SK-N-SH (cell line): ENCODE measurements at regions not wholly inside any gene's neighbourhood (a gene's known extent, or its start where the extent isn't known, plus 50 kb on each side); places are given as distances from the start of the nearest gene placed in this dataset.

Experiments
- CTCF ChIA-PET: fragments of 300-600, 350-600 bp; formaldehyde crosslinking; extraction: SDS; loops from one replicate; lab custom pipeline; 2021; lab: Yijun Ruan, JAX
- POLR2A ChIA-PET: fragments of 350-600 bp; sonication (Branson Sonifier 250); formaldehyde crosslinking; extraction: SDS; loops from one replicate; lab custom pipeline; 2020; ENCODE audit warnings: antibody characterized with exemption, inconsistent platforms; lab: Yijun Ruan, JAX
- DNase-seq: peaks from one replicate; pipeline ENCODE4 v3.0.0; 2012
- H2AFZ ChIP-seq: fragments of 200-600 bp; sonication (generic); 2 replicates; pipeline ENCODE4 v1.8.1; 2016; ENCODE audit warnings: antibody characterized with exemption, mild to moderate bottlenecking, low read depth
- H3F3A ChIP-seq: fragments of 200-600 bp; sonication (generic); replicated peaks from 2 replicates; pipeline ENCODE3; 2016; ENCODE audit warnings: antibody characterized with exemption, mild to moderate bottlenecking; ENCODE audit not compliant: insufficient read depth
- H3K27ac ChIP-seq, 2 experiments: fragments of 200-500 bp in 1 of 2; fragments of 200-600 bp in 1 of 2; sonication (Bioruptor generic) in 1 of 2; sonication (generic), shearing (Covaris generic) in 1 of 2; 2 replicates each; pipeline versions ENCODE4 v1.5.1 to v1.6.1; 2014 to 2016; ENCODE audit warnings: low read depth in 2 of 2, inconsistent platforms in 1 of 2, low read length in 1 of 2, mild to moderate bottlenecking in 1 of 2, mixed read lengths in 1 of 2
- H3K27me3 ChIP-seq: fragments of 200-600 bp; sonication (generic), shearing (Covaris generic); 2 replicates; pipeline ENCODE4 v1.6.1; 2016; ENCODE audit warnings: mixed run types; ENCODE audit not compliant: insufficient read depth
- H3K36me3 ChIP-seq, 2 experiments: fragments of 200-500 bp in 1 of 2; fragments of 200-600 bp in 1 of 2; sonication (Bioruptor generic) in 1 of 2; sonication (generic) in 1 of 2; replicated peaks in 1 of 2; 2 replicates each; pipeline versions ENCODE3 to v1.5.1; 2014 to 2016; ENCODE audit warnings: low read length in 1 of 2, mild to moderate bottlenecking in 1 of 2; ENCODE audit not compliant: insufficient read depth in 2 of 2, control insufficient read depth in 1 of 2
- H3K4me1 ChIP-seq, 2 experiments: fragments of 200-500 bp in 1 of 2; fragments of 200-600 bp in 1 of 2; sonication (Bioruptor generic) in 1 of 2; sonication (generic), shearing (Covaris generic) in 1 of 2; 2 replicates each; pipeline versions ENCODE4 v1.5.1 to v1.6.1; 2014 to 2016; ENCODE audit warnings: low read depth in 1 of 2, low read length in 1 of 2, mixed run types in 1 of 2; ENCODE audit not compliant: insufficient read depth in 2 of 2, control insufficient read depth in 1 of 2
- H3K4me2 ChIP-seq: fragments of 200-600 bp; sonication (generic), shearing (Covaris generic); 2 replicates; pipeline ENCODE4 v1.6.1; 2017; ENCODE audit warnings: mixed run types
- H3K4me3 ChIP-seq, 2 experiments: fragments of 200-500 bp in 1 of 2; fragments of 200-600 bp in 1 of 2; sonication (Bioruptor generic) in 1 of 2; sonication (generic), shearing (Covaris generic) in 1 of 2; 2 replicates each; pipeline versions ENCODE4 v1.5.1 to v1.8.1; 2014 to 2016; ENCODE audit warnings: low read depth in 2 of 2, inconsistent platforms in 1 of 2, low read length in 1 of 2, mild to moderate bottlenecking in 1 of 2, mixed read lengths in 1 of 2, moderate library complexity in 1 of 2
- H3K79me2 ChIP-seq: fragments of 200-600 bp; sonication (generic); 2 replicates; pipeline ENCODE4 v1.8.1; 2017; ENCODE audit warnings: mild to moderate bottlenecking; ENCODE audit not compliant: insufficient read depth
- H3K9ac ChIP-seq: fragments of 200-600 bp; sonication (generic); 2 replicates; pipeline ENCODE4 v1.6.1; 2017; ENCODE audit warnings: mixed run types
- H3K9me2 ChIP-seq: fragments of 200-600 bp; sonication (generic); 2 replicates; pipeline ENCODE4 v1.6.1; 2017; ENCODE audit warnings: mixed run types
- H3K9me3 ChIP-seq: fragments of 200-600 bp; sonication (generic); 2 replicates; pipeline ENCODE4 v1.6.1; 2017; ENCODE audit warnings: mixed run types, mild to moderate bottlenecking, moderate library complexity
- H4K20me1 ChIP-seq: fragments of 200-600 bp; sonication (generic); 2 replicates; pipeline ENCODE4 v1.6.1; 2017; ENCODE audit warnings: mild to moderate bottlenecking, mixed run types; ENCODE audit not compliant: insufficient read depth
- CHD2 ChIP-seq: fragments of 150-350 bp; IDR thresholded peaks from 2 replicates; pipeline ENCODE4 v1.6.1; 2018; ENCODE audit warnings: low read length; ENCODE audit not compliant: partially characterized antibody
- CTCF ChIP-seq: fragments of 200-600 bp; sonication (generic); IDR thresholded peaks from 2 replicates; pipeline ENCODE4 v1.6.1; 2017; ENCODE audit warnings: antibody characterized with exemption, mild to moderate bottlenecking, moderate library complexity
- EZH2phosphoT487 ChIP-seq: fragments of 200-600 bp; sonication (generic); IDR thresholded peaks from 2 replicates; pipeline ENCODE4 v1.6.1; 2017; ENCODE audit warnings: low read depth, mixed run types, mild to moderate bottlenecking, antibody characterized with exemption, moderate library complexity, borderline replicate concordance
- FOSL2 ChIP-seq: IDR thresholded peaks from 2 replicates; pipeline ENCODE4 v1.4.0; 2012; ENCODE audit warnings: low read depth, mild to moderate bottlenecking, moderate library complexity, borderline replicate concordance
- FOXJ3 ChIP-seq: sonication (generic); formaldehyde crosslinking; IDR thresholded peaks from 2 replicates; pipeline ENCODE4 v1.5.1; 2020; ENCODE audit warnings: mild to moderate bottlenecking, missing genetic modification reagents
- FOXM1 ChIP-seq: IDR thresholded peaks from 2 replicates; pipeline ENCODE4 v1.4.0; 2012; ENCODE audit warnings: low read depth, mild to moderate bottlenecking
- GABPA ChIP-seq: IDR thresholded peaks from 2 replicates; pipeline ENCODE4 v1.4.0; 2012; ENCODE audit warnings: low read depth, mild to moderate bottlenecking
- GATA2 ChIP-seq: sonication (generic); formaldehyde crosslinking; IDR thresholded peaks from 2 replicates; pipeline ENCODE4 v1.5.0; 2020; ENCODE audit warnings: mild to moderate bottlenecking, missing genetic modification reagents
- MEF2A ChIP-seq: IDR thresholded peaks from 2 replicates; pipeline ENCODE4 v1.4.0; 2012; ENCODE audit warnings: low read depth, borderline replicate concordance
- NFIC ChIP-seq: IDR thresholded peaks from 2 replicates; pipeline ENCODE4 v1.4.0; 2012; ENCODE audit warnings: borderline replicate concordance
- POLR2AphosphoS5 ChIP-seq: IDR thresholded peaks from 2 replicates; pipeline ENCODE4 v1.6.1; 2012; ENCODE audit warnings: low read depth, low read length
- RAD21 ChIP-seq: IDR thresholded peaks from 2 replicates; pipeline ENCODE4 v1.6.1; 2012; ENCODE audit warnings: mild to moderate bottlenecking, low read length
- SIN3A ChIP-seq: IDR thresholded peaks from 2 replicates; pipeline ENCODE4 v1.6.1; 2012; ENCODE audit warnings: low read depth, mild to moderate bottlenecking, low read length, moderate library complexity, borderline replicate concordance
- TCF12 ChIP-seq: IDR thresholded peaks from 2 replicates; pipeline ENCODE4 v1.4.0; 2012
- YY1 ChIP-seq: IDR thresholded peaks from 2 replicates; pipeline ENCODE4 v1.4.0; 2012; ENCODE audit warnings: low read depth, mild to moderate bottlenecking
- WGBS: methylation state at CpG from one replicate; pipeline ENCODE4 v1.1.6; 2017; ENCODE audit warnings: low lambda C conversion rate; 5-methylcytosine and 5-hydroxymethylcytosine counted together
- TF ChIP-seq, protein P1 (sequence below): IDR thresholded peaks from 2 replicates; pipeline ENCODE4 v1.4.0; 2012; ENCODE audit warnings: low read depth
- TF ChIP-seq, protein P2 (sequence below): IDR thresholded peaks from 2 replicates; pipeline ENCODE4 v1.4.0; 2012; ENCODE audit warnings: low read depth, borderline replicate concordance
- TF ChIP-seq, protein P3 (sequence below): fragments of 150-350 bp; IDR thresholded peaks from 2 replicates; pipeline ENCODE4 v1.6.1; 2016; ENCODE audit warnings: mild to moderate bottlenecking, low read depth, low read length
- TF ChIP-seq, protein P4 (sequence below): IDR thresholded peaks from 2 replicates; pipeline ENCODE4; 2012

- TF ChIP-seq, protein P1, sequence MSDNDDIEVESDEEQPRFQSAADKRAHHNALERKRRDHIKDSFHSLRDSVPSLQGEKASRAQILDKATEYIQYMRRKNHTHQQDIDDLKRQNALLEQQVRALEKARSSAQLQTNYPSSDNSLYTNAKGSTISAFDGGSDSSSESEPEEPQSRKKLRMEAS: no peak
- TF ChIP-seq MEF2A (no peak), FOXJ3 (no peak), SIN3A (no peak)
- TF ChIP-seq, protein P2, sequence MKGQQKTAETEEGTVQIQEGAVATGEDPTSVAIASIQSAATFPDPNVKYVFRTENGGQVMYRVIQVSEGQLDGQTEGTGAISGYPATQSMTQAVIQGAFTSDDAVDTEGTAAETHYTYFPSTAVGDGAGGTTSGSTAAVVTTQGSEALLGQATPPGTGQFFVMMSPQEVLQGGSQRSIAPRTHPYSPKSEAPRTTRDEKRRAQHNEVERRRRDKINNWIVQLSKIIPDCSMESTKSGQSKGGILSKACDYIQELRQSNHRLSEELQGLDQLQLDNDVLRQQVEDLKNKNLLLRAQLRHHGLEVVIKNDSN: no peak
Observed at GRCh38 chr5:24385617-24386016, 259.2 kb downstream of the CDH10 start (continued).

DNA sequence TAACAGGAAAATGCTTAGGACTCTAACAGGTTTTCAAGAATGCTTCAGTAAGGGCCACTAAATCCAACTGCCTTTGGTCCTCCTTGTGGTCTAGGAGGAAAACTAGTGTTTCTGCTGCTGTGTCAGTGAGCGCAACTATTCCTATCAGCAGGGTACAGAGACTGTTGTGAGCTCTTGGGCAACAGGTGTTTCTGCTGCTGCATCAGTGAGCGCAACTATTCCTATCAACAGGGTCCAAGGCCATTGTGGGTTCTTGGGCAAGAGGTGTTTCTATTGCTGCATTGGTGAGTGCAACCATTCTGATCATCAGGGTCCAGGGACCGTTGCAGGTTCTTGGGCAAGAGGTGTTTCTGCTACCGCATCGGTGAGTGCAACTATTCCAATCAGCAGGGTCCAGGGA, 256.3 kb downstream of the CDH10 start:
- H3K4me3 ChIP-seq: no peak overlapping the region
- H3K9me2 ChIP-seq: no peaks in the 10 kb centered on the region
- H3K9me3 ChIP-seq: no peaks in the 10 kb centered on the region
- no peaks in the 10 kb centered on the region for H4K20me1 ChIP-seq
- H3F3A ChIP-seq: no peaks in the 10 kb centered on the region
- CTCF ChIA-PET: no interaction called here
- H3K27me3 ChIP-seq: no peaks in the 10 kb centered on the region
- no peak overlapping the region for H3K27ac ChIP-seq
- H3K36me3 ChIP-seq: no peaks in the 10 kb centered on the region
- no peak for TF ChIP-seq TCF12
- TF ChIP-seq, protein P3, sequence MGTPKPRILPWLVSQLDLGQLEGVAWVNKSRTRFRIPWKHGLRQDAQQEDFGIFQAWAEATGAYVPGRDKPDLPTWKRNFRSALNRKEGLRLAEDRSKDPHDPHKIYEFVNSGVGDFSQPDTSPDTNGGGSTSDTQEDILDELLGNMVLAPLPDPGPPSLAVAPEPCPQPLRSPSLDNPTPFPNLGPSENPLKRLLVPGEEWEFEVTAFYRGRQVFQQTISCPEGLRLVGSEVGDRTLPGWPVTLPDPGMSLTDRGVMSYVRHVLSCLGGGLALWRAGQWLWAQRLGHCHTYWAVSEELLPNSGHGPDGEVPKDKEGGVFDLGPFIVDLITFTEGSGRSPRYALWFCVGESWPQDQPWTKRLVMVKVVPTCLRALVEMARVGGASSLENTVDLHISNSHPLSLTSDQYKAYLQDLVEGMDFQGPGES: no peak
- TF ChIP-seq, protein P1: no peak
- TF ChIP-seq EZH2phosphoT487: no peak
- TF ChIP-seq FOSL2: no peak
- TF ChIP-seq RAD21: no peak
- no peak for TF ChIP-seq CHD2
- no peak for TF ChIP-seq POLR2AphosphoS5
- no peak for TF ChIP-seq GABPA
- TF ChIP-seq, protein P4, sequence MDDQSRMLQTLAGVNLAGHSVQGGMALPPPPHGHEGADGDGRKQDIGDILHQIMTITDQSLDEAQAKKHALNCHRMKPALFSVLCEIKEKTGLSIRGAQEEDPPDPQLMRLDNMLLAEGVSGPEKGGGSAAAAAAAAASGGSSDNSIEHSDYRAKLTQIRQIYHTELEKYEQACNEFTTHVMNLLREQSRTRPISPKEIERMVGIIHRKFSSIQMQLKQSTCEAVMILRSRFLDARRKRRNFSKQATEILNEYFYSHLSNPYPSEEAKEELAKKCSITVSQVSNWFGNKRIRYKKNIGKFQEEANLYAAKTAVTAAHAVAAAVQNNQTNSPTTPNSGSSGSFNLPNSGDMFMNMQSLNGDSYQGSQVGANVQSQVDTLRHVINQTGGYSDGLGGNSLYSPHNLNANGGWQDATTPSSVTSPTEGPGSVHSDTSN: no peak
- no peak for TF ChIP-seq NFIC
- no peak for TF ChIP-seq CTCF
- TF ChIP-seq YY1: no peak
- TF ChIP-seq FOXM1: no peak
- no peak for TF ChIP-seq GATA2
- TF ChIP-seq MEF2A: no peak
- 43% methylated on average over 5 of the region's 5 CpGs for WGBS
- no peak overlapping the region for H2AFZ ChIP-seq
- POLR2A ChIA-PET: no interaction called here
- H3K79me2 ChIP-seq: no peaks in the 10 kb centered on the region
- no peak overlapping the region for H3K4me2 ChIP-seq
- no peak for DNase-seq
- no peaks in the 10 kb centered on the region; a peak in 1 of 4 replicates for H3K4me1 ChIP-seq
- H3K9ac ChIP-seq: no peak overlapping the region
